H1 (cell line): ENCODE measurements at regions not wholly inside any gene's neighbourhood (a gene's known extent, or its start where the extent isn't known, plus 50 kb on each side); places are given as distances from the start of the nearest gene placed in this dataset.

ENCODE experiments used
- CTCF ChIA-PET: fragments of 300-600 bp; sonication (Branson Sonifier 250); formaldehyde crosslinking; loops from one replicate; lab custom pipeline; 2021; ENCODE audit not compliant: partially characterized antibody; lab: Charles Lee
- POLR2A ChIA-PET: fragments of 300-600 bp; sonication (Branson Sonifier 250); formaldehyde crosslinking; loops from one replicate; lab custom pipeline; 2021; ENCODE audit warnings: inconsistent platforms; ENCODE audit not compliant: partially characterized antibody; lab: Charles Lee
- DNase-seq, 2 experiments: peaks; one replicate each; pipeline versions ENCODE4 v3.0.0 to v3.0.0-alpha.2; 2010 to 2022; ENCODE audit warnings: low spot score in 2 of 2, low read depth in 1 of 2, mixed read lengths in 1 of 2
- FAIRE-seq: peaks from 2 replicates; lab custom pipeline; 2011; peaks lifted over from hg19 to GRCh38; lab: Jason Lieb, UNC
- H2AFZ ChIP-seq: 2 replicates; pipeline ENCODE4 v1.8.1; 2012; ENCODE audit warnings: low read length, inconsistent platforms
- H2AK5ac ChIP-seq: 2 replicates; pipeline ENCODE4 v1.6.1; 2013; ENCODE audit warnings: low read depth, low read length
- H2BK120ac ChIP-seq: replicated peaks from 2 replicates; pipeline ENCODE3; 2013; ENCODE audit warnings: low read depth, low read length, inconsistent platforms
- H2BK12ac ChIP-seq: 2 replicates; pipeline ENCODE4 v1.6.1; 2013; ENCODE audit warnings: low read depth, low read length
- H2BK15ac ChIP-seq: 2 replicates; pipeline ENCODE4 v1.6.1; 2013; ENCODE audit warnings: low read length
- H2BK20ac ChIP-seq: 2 replicates; pipeline ENCODE4 v1.6.1; 2013; ENCODE audit warnings: low read length
- H2BK5ac ChIP-seq: 2 replicates; pipeline ENCODE4 v1.6.1; 2013; ENCODE audit warnings: low read depth, low read length
- H3K14ac ChIP-seq: 2 replicates; pipeline ENCODE4 v1.6.1; 2013; ENCODE audit warnings: inconsistent platforms; ENCODE audit not compliant: insufficient read length
- H3K18ac ChIP-seq: 2 replicates; pipeline ENCODE4 v1.6.1; 2013; ENCODE audit warnings: low read length; ENCODE audit errors: extremely low read depth
- H3K23ac ChIP-seq: 2 replicates; pipeline ENCODE4 v1.6.1; 2013; ENCODE audit warnings: inconsistent platforms; ENCODE audit not compliant: insufficient read length
- H3K23me2 ChIP-seq: 2 replicates; pipeline ENCODE4 v1.6.1; 2013; ENCODE audit warnings: low read depth, low read length
- H3K27ac ChIP-seq: 2 replicates; pipeline ENCODE4 v1.6.1; 2011; ENCODE audit warnings: low read depth, low read length, inconsistent platforms
- H3K27me3 ChIP-seq, 4 experiments: replicated peaks in 1 of 4; 1 replicate in 1 of 4; 2 replicates in 3 of 4; pipeline versions ENCODE4 v1.6.1 to v1.8.1; 2011 to 2013; ENCODE audit warnings: low read length in 3 of 4, mild to moderate bottlenecking in 3 of 4, inconsistent platforms in 2 of 4, mixed read lengths in 2 of 4, moderate library complexity in 1 of 4; ENCODE audit not compliant: control insufficient read depth in 3 of 4, insufficient read depth in 3 of 4; ENCODE audit errors: extremely low read depth in 1 of 4
- H3K36me3 ChIP-seq, 4 experiments: 2 replicates each; pipeline versions ENCODE4 v1.6.1 to v1.8.1; 2011 to 2013; ENCODE audit warnings: mild to moderate bottlenecking in 4 of 4, low read length in 3 of 4, moderate library complexity in 2 of 4, control low read depth in 1 of 4, inconsistent platforms in 1 of 4; ENCODE audit not compliant: insufficient read depth in 4 of 4, control insufficient read depth in 2 of 4
- H3K4ac ChIP-seq: replicated peaks from 2 replicates; pipeline ENCODE3; 2013; ENCODE audit warnings: low read length, low read depth, mixed read lengths, inconsistent platforms; ENCODE audit not compliant: insufficient read length
- H3K4me1 ChIP-seq, 4 experiments: replicated peaks in 1 of 4; 1 replicate in 1 of 4; 2 replicates in 3 of 4; pipeline versions ENCODE4 v1.6.1 to v1.8.1; 2011 to 2013; ENCODE audit warnings: low read length in 3 of 4, inconsistent platforms in 2 of 4, mixed read lengths in 1 of 4; ENCODE audit not compliant: insufficient read depth in 4 of 4, control insufficient read depth in 3 of 4
- H3K4me2 ChIP-seq, 2 experiments: 2 replicates each; pipeline versions ENCODE4 v1.6.1 to v1.8.1; 2011 to 2013; ENCODE audit warnings: low read depth in 2 of 2, low read length in 2 of 2, control low read depth in 1 of 2, inconsistent platforms in 1 of 2, mild to moderate bottlenecking in 1 of 2; ENCODE audit not compliant: insufficient read depth in 1 of 2
- H3K4me3 ChIP-seq, 4 experiments: fragments of 200-600, 300-600 bp in 1 of 4; sonication (generic), shearing (Covaris generic), sonication (Bioruptor Twin) in 1 of 4; 2 replicates each; pipeline versions ENCODE4 v1.5.1 to v1.8.1; 2011 to 2016; ENCODE audit warnings: low read length in 4 of 4, low read depth in 3 of 4, control low read depth in 2 of 4, inconsistent platforms in 2 of 4, mild to moderate bottlenecking in 2 of 4, mixed read lengths in 1 of 4, moderate library complexity in 1 of 4; ENCODE audit not compliant: insufficient read depth in 2 of 4; ENCODE audit errors: extremely low read depth in 1 of 4
- H3K56ac ChIP-seq: replicated peaks from 2 replicates; pipeline ENCODE3; 2013; ENCODE audit warnings: low read depth, mild to moderate bottlenecking, mixed read lengths, low read length, inconsistent platforms; ENCODE audit not compliant: insufficient read length
- H3K79me1 ChIP-seq: 2 replicates; pipeline ENCODE4 v1.6.1; 2013; ENCODE audit warnings: low read depth, low read length, control low read depth
- H3K79me2 ChIP-seq, 2 experiments: 2 replicates each; pipeline versions ENCODE4 v1.6.1 to v1.8.1; 2012 to 2013; ENCODE audit warnings: low read length in 2 of 2, mild to moderate bottlenecking in 2 of 2, inconsistent platforms in 1 of 2; ENCODE audit not compliant: insufficient read depth in 2 of 2, control insufficient read depth in 1 of 2
- H3K9ac ChIP-seq, 4 experiments: replicated peaks in 1 of 4; 1 replicate in 1 of 4; 2 replicates in 3 of 4; pipeline versions ENCODE4 v1.6.1 to v1.8.1; 2011 to 2013; ENCODE audit warnings: low read depth in 3 of 4, low read length in 3 of 4, control low read depth in 2 of 4, mild to moderate bottlenecking in 2 of 4, moderate library complexity in 2 of 4, inconsistent platforms in 1 of 4; ENCODE audit errors: extremely low read depth in 1 of 4
- H3K9me3 ChIP-seq, 2 experiments: 2 replicates each; pipeline versions ENCODE4 v1.6.1 to v1.8.1; 2012 to 2013; ENCODE audit warnings: mild to moderate bottlenecking in 2 of 2, moderate library complexity in 2 of 2, control low read depth in 1 of 2, inconsistent platforms in 1 of 2, low read depth in 1 of 2, low read length in 1 of 2, mixed read lengths in 1 of 2; ENCODE audit not compliant: insufficient read depth in 2 of 2
- H4K20me1 ChIP-seq, 2 experiments: replicated peaks in 1 of 2; 2 replicates each; pipeline versions ENCODE3 to v1.8.1; 2011 to 2013; ENCODE audit warnings: inconsistent platforms in 2 of 2, low read length in 2 of 2, mild to moderate bottlenecking in 1 of 2; ENCODE audit not compliant: insufficient read depth in 2 of 2, control insufficient read depth in 1 of 2
- H4K5ac ChIP-seq: 2 replicates; pipeline ENCODE4 v1.6.1; 2013; ENCODE audit warnings: low read length, low read depth, mixed read lengths, inconsistent platforms; ENCODE audit not compliant: insufficient read length
- H4K8ac ChIP-seq: 2 replicates; pipeline ENCODE4 v1.8.0; 2013; ENCODE audit warnings: mild to moderate bottlenecking, moderate library complexity, low read length, inconsistent platforms; ENCODE audit not compliant: insufficient read depth; ENCODE audit errors: extremely low read depth
- H4K91ac ChIP-seq: replicated peaks from 2 replicates; pipeline ENCODE3; 2013; ENCODE audit warnings: low read length, mixed read lengths, inconsistent platforms; ENCODE audit not compliant: insufficient read length
- JUND ChIP-seq: IDR thresholded peaks from 2 replicates; pipeline ENCODE4 v1.6.1; 2011; ENCODE audit warnings: mild to moderate bottlenecking, improper control_type of control experiment, low read length
- RNF2 ChIP-seq: fragments of 200-900, 300-1000 bp; sonication (generic); IDR thresholded peaks from 2 replicates; pipeline ENCODE4 v1.7.1; 2016; ENCODE audit warnings: borderline replicate concordance, low read depth, mild to moderate bottlenecking, antibody characterized with exemption, low read length; ENCODE audit not compliant: poor library complexity, severe bottlenecking; ENCODE audit errors: missing control alignments
- SIN3A ChIP-seq, 2 experiments: IDR thresholded peaks in 1 of 2; conservative IDR thresholded peaks in 1 of 2; 2 replicates each; pipeline ENCODE4 v1.6.1; 2011 to 2012; ENCODE audit warnings: low read length in 2 of 2, improper control_type of control experiment in 1 of 2, low read depth in 1 of 2, mild to moderate bottlenecking in 1 of 2
- WGBS, 2 experiments: shearing (Covaris generic) in 1 of 2; methylation state at CpG; one replicate each; pipeline versions ENCODE4 v1.1.6 to v1.1.7; 2013 to 2015; ENCODE audit warnings: low lambda C conversion rate in 2 of 2, mixed read lengths in 2 of 2, inconsistent platforms in 1 of 2, low coverage in 1 of 2, missing lambda C conversion rate in 1 of 2; ENCODE audit not compliant: insufficient replicate concordance in 2 of 2, insufficient coverage in 1 of 2, insufficient read length in 1 of 2; ENCODE audit errors: extremely low coverage in 1 of 2, missing lambda C conversion rate in 1 of 2; 5-methylcytosine and 5-hydroxymethylcytosine counted together

DNA sequence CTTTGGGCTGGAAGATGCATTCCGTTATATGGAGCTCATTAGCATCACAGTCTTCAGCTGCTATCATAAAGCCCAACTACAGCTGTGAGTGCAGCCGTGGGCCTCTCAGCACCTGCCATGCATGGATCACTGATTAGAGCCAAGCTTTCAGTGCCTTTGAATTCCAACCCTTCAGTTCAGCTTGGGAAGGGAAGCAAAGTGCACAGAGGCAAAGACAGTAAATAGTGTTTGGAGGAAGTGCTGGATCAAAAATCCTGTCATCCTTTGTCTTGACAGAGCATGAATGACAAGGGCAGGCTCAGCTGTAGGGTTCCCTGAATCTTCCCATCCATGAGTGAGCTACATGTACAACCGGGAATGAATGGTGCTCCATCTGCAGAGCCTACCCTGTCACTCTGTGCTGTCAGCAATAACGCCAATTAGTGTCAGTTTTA, 153.7 kb downstream of the DNAJB9 start:
- H4K20me1 ChIP-seq, result no peaks in the 10 kb centered on the region
- no peak overlapping the region for H2BK5ac ChIP-seq
- no peak overlapping the region for H2AK5ac ChIP-seq
- TF ChIP-seq JUND, result no peak
- TF ChIP-seq SIN3A (conservative IDR thresholded peaks at IDR 0.05 in 1 of 2, IDR thresholded peaks at IDR 0.05 in 1 of 2; ENCODE audit: low read depth in 1 of 2, low read length in 2 of 2), result peak in 1 of 2 experiments; percentile 59; a peak in 1 of 4 replicates
- TF ChIP-seq RNF2, result no peak
- TF ChIP-seq, all 59 proteins: peak for 1
- Histone ChIP-seq H2BK15ac (no peak overlapping the region), H3K4me3 (no peak overlapping the region), H3K36me3 (no peaks in the 10 kb centered on the region), H2AFZ (no peak overlapping the region), H3K27ac (no peak overlapping the region), H3K79me1 (no peaks in the 10 kb centered on the region), H3K56ac (no peak overlapping the region), H3K4me1 (peaks cover 0 to 5% (median under 1%) of the 10 kb centered on the region in 4 experiments; a peak in 2 of 7 replicates), H3K27me3 (peaks cover 0 to 1% (median 0%) of the 10 kb centered on the region in 4 experiments; a peak in 1 of 7 replicates), H3K4ac (no peak overlapping the region), H3K23ac (no peak overlapping the region), H3K18ac (no peak overlapping the region), H3K4me2 (peak overlapping the region in 1 of 2 experiments; percentile 44; a peak in 1 of 4 replicates), H3K14ac (no peak overlapping the region), H3K9me3 (no peaks in the 10 kb centered on the region), H2BK20ac (no peak overlapping the region), H3K79me2 (no peaks in the 10 kb centered on the region), H3K23me2 (no peaks in the 10 kb centered on the region), H2BK120ac (no peak overlapping the region), H3K9ac (no peak overlapping the region), H4K8ac (no peak overlapping the region), H4K5ac (no peak overlapping the region), H2BK12ac (no peak overlapping the region), H4K91ac (no peak overlapping the region)
- WGBS, 2 experiments, result 74% methylated on average over 4 of the region's 4 CpGs; no CpG with 5 or more reads in 1 of the 2 experiments
- CTCF ChIA-PET, result interaction anchor here (0.6 to 1.8 kb wide), 5 partner anchors 10 to 625 kb away, joined by 3 to 7 read pairs (median 4); no protein-coding TSS in a partner anchor
- POLR2A ChIA-PET, result no interaction called here
- no peak for FAIRE-seq
- DNase-seq, result no peak
